ENCODE measurements at regions not wholly inside any gene's neighbourhood (a gene's known extent, or its start where the extent isn't known, plus 50 kb on each side); places are given as distances from the start of the nearest gene placed in this dataset.

DNA sequence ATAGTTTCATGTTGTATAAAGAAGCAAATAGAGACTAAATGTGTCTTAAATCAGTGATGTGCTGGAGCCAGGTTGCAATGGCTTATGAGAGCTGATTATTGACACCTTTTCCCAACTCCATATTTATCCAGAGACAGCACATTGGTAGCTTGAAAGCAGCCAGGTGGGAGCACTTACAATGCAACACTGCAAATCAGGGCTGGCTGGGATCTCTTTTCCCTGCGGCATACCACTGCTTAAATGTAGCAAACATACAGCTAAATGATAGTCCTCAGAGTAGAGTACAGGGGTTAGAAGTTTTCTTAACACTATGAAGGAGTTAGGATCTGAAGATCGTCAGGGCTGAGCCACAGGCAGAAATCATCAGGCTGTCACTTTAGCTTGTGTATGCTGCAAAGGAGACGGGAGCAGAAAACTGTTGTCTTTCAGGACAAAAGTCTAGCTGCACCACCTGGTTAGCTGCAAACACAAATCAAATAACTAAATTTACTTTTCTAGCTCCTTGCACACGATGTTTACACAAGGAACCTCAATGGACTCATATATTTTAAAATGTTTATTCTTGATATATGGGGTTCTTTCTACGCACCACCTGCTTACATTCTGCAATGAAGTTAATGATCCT lies 527.3 kb downstream of the TLL1 start:
- no peak for DNase-seq (ENCODE audit: extremely low spot score)
- POLR2A ChIA-PET: no interaction called here
- CTCF ChIA-PET: interaction anchor here (0.9 to 1.9 kb wide), 4 partner anchors 9 to 12 kb away, joined by 4 to 10 read pairs (median 5); no protein-coding TSS in a partner anchor
- no peak for TF ChIP-seq CTCF (IDR thresholded peaks at IDR 0.05; ENCODE audit: control extremely low read depth, extremely low read depth, low read depth, missing control alignments)

DNA sequence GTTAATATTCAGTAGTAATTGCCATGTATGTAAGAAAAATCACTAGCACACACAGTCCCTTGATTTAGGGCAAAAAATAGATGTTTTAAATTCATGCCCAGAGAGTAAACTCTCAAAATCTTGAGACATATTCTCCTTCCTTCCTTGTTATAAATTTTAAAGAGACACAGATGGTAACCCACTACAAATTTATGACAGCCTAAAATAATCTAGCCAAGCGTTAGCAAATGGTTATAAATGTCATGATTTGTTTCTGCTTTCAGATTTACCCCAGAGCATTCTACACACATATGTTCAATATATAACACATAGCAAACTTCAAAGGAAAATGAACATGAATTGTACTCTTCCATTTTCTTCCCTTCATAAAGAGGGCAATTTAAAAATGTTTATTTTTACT lies 540.3 kb downstream of the TLL1 start:
- CTCF ChIA-PET: no interaction called here
- TF ChIP-seq CTCF (IDR thresholded peaks at IDR 0.05; ENCODE audit: control extremely low read depth, extremely low read depth, low read depth, missing control alignments): no peak
- DNase-seq (ENCODE audit: extremely low spot score): no peak
- POLR2A ChIA-PET: no interaction called here

DNA sequence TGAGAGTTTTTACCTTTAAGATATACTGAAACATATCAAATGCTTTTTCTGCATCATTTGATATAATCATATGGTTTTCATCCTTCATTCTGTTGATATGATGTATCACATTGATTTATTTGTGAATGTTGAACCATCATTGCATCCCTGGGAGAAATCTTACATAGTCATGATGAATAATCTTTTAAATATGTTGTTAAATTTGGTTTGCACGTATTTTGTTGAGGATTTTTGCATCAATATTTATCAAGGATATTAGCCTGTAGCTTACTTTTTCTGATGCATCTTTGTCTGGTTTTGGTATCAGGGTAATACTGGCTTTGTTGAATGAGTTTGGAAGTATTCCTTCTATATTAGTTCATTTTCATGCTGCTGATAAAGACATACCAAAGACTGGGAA lies 541.4 kb downstream of the TLL1 start:
- TF ChIP-seq CTCF (IDR thresholded peaks at IDR 0.05; ENCODE audit: control extremely low read depth, extremely low read depth, low read depth, missing control alignments): no peak
- no peak for DNase-seq (ENCODE audit: extremely low spot score)
- ChIA-PET CTCF (interaction anchor here (1.4 kb wide), 1 partner anchor 9 kb away, joined by 3 read pairs; no protein-coding TSS in a partner anchor), POLR2A (no interaction called here)

DNA sequence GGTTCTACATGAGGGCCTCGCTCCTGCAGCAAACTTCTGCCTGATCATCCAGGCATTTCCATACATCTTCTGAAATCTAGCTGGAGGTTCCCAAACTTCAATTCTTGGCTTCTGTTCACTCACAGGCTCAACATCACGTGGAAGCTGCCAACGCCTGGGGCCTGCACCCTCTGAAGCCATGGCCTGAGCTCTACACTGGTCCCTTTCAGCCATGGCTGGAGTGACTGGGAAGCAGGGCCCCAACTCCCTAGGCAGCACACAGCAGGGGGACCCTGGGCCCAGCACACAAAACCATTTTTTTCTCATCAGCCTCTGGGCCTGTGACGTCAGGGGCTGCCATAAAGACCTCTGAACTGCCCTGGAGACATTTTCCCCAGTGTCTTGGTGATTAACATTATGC lies 542.7 kb downstream of the TLL1 start:
- no peak for DNase-seq (ENCODE audit: extremely low spot score)
- CTCF ChIA-PET: interaction anchor here (1.4 kb wide), 1 partner anchor 8 kb away, joined by 3 read pairs; no protein-coding TSS in a partner anchor
- POLR2A ChIA-PET: no interaction called here
- TF ChIP-seq CTCF (IDR thresholded peaks at IDR 0.05; ENCODE audit: control extremely low read depth, extremely low read depth, low read depth, missing control alignments): no peak

- TF ChIP-seq CTCF (IDR thresholded peaks at IDR 0.05; ENCODE audit: control extremely low read depth, extremely low read depth, low read depth, missing control alignments): no peak
- POLR2A ChIA-PET: no interaction called here
- DNase-seq (ENCODE audit: extremely low spot score): no peak
- CTCF ChIA-PET: no interaction called here
Measured at GRCh38 chr4:166421556-166422156, 548.6 kb downstream of the TLL1 start.

- ChIA-PET POLR2A (no interaction called here), CTCF (no interaction called here)
- TF ChIP-seq CTCF (IDR thresholded peaks at IDR 0.05; ENCODE audit: control extremely low read depth, extremely low read depth, low read depth, missing control alignments): no peak
- DNase-seq (ENCODE audit: extremely low spot score): no peak
Measured at GRCh38 chr4:166422475-166422874, 549.4 kb downstream of the TLL1 start.

Measured in GM10248 (cell line).